ENCODE measurements at regions not wholly inside any gene's neighbourhood (a gene's known extent, or its start where the extent isn't known, plus 50 kb on each side); places are given as distances from the start of the nearest gene placed in this dataset.

DNA sequence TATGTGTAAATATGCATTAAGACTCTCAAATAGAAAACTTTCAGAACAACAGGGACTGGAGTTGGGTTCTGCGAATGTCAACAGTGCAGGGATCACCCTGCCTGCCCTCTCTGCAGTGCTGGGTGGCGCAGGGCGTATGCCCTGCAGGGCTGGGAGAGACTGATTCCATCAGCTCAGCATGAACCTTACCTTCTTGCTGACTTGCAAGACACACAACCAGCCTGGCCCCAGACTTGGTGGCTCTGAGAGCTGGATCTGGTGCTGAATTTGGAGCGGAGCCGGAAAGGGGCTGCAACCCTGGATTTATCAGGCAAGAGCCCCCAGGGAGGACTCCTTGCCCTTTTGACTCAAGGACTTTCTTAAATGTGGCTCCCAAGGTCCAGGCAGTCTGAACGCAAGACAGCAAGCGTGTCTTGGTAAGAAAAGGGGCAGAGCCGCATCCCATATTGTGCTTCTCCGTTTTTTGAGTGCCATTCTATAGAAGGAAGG is 376.0 kb upstream of the IRX2 start:
- DNase-seq (ENCODE audit: low spot score), result no peak
- no peaks in the 10 kb centered on the region for H3K9me3 ChIP-seq
- no peaks in the 10 kb centered on the region for H3K27me3 ChIP-seq (replicated peaks; ENCODE audit: insufficient read depth)
- no peak for ATAC-seq (ENCODE audit: insufficient number of reproducible peaks, low FRiP score, low read depth)
- H3K27ac ChIP-seq, result no peak overlapping the region
- H3K4me3 ChIP-seq, result no peak overlapping the region
- H3K4me1 ChIP-seq (ENCODE audit: control insufficient read depth in 1 of 2, low read depth in 2 of 2), result no peaks in the 10 kb centered on the region
- no peaks in the 10 kb centered on the region for H3K36me3 ChIP-seq
- TF ChIP-seq, protein P1, sequence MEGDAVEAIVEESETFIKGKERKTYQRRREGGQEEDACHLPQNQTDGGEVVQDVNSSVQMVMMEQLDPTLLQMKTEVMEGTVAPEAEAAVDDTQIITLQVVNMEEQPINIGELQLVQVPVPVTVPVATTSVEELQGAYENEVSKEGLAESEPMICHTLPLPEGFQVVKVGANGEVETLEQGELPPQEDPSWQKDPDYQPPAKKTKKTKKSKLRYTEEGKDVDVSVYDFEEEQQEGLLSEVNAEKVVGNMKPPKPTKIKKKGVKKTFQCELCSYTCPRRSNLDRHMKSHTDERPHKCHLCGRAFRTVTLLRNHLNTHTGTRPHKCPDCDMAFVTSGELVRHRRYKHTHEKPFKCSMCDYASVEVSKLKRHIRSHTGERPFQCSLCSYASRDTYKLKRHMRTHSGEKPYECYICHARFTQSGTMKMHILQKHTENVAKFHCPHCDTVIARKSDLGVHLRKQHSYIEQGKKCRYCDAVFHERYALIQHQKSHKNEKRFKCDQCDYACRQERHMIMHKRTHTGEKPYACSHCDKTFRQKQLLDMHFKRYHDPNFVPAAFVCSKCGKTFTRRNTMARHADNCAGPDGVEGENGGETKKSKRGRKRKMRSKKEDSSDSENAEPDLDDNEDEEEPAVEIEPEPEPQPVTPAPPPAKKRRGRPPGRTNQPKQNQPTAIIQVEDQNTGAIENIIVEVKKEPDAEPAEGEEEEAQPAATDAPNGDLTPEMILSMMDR (IDR thresholded peaks at IDR 0.05), result no peak

DNA sequence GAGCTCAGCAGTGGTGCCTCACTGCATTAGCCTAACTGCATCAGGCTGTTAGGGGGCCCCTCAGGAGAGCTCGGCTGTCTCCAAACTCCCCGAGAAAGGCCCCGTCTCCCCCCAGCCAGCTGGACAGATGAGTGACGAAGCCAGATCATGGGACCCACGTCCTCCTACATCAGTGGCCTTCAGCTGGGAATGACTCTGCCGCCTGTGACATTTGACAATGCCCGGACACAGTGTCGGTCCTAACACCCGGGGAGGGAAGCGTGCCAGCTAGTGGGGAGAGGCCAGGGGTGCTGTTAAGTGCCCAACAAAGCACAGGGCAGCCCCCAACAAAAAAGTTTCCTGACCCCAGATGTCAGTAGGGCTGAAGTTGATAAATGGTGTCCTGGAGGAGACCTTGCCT is 375.2 kb upstream of the IRX2 start:
- ATAC-seq (ENCODE audit: insufficient number of reproducible peaks, low FRiP score, low read depth) (no peak), DNase-seq (ENCODE audit: low spot score) (no peak)
- Histone ChIP-seq H3K36me3 (no peaks in the 10 kb centered on the region), H3K27ac (no peak overlapping the region), H3K4me1 (ENCODE audit: control insufficient read depth in 1 of 2, low read depth in 2 of 2) (no peaks in the 10 kb centered on the region), H3K27me3 (replicated peaks; ENCODE audit: insufficient read depth) (no peaks in the 10 kb centered on the region), H3K9me3 (no peaks in the 10 kb centered on the region), H3K4me3 (no peak overlapping the region)
- TF ChIP-seq, protein P1 (IDR thresholded peaks at IDR 0.05), result no peak

DNA sequence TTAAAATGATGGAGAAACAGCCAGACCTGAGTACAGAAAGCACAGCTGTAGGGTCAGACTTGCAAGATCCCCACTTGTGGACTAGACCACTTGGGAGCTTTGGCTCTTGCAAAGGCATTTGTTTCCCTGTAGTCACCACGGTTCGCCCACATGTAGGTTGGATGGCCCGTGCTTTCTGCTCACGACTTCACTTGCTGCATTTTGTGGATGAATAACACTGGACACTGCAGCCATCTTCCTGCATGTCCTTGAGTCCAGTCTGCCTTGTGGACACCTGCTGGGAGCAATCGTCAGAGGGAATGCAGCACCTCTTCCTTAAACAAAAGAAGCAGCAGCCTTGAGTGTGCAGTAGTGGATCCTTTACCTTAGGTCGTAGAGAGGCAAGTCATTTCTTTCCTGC is 372.9 kb upstream of the IRX2 start:
- no peaks in the 10 kb centered on the region for H3K36me3 ChIP-seq
- no peak overlapping the region for H3K4me3 ChIP-seq
- no peaks in the 10 kb centered on the region for H3K4me1 ChIP-seq (ENCODE audit: control insufficient read depth in 1 of 2, low read depth in 2 of 2)
- no peaks in the 10 kb centered on the region for H3K9me3 ChIP-seq
- H3K27ac ChIP-seq, result no peak overlapping the region
- no peaks in the 10 kb centered on the region for H3K27me3 ChIP-seq (replicated peaks; ENCODE audit: insufficient read depth)
- DNase-seq (ENCODE audit: low spot score) (no peak), ATAC-seq (ENCODE audit: insufficient number of reproducible peaks, low FRiP score, low read depth) (no peak)
- TF ChIP-seq, protein P1 (IDR thresholded peaks at IDR 0.05), result no peak

DNA sequence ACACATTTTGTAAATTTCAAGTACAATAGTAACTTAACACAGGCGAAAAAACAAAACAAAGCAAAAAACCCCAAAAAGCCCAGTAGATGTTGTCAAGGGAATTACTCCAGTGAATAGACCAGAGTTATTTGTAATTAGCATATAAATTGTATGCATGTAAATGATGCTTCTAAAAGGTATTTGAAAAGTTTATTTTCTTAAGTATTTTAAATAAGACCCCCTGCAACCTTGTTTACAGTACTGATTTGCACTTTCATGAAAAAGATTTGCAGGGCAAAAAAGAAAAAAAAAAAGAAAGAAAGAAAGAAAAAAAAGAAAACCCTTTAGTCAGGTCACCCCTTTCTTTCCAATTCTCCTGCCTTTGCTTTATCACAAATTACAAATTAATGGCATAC is 372.3 kb upstream of the IRX2 start:
- DNase-seq (ENCODE audit: low spot score) (no peak), ATAC-seq (ENCODE audit: insufficient number of reproducible peaks, low FRiP score, low read depth) (no peak)
- no peaks in the 10 kb centered on the region for H3K27me3 ChIP-seq (replicated peaks; ENCODE audit: insufficient read depth)
- no peaks in the 10 kb centered on the region for H3K36me3 ChIP-seq
- no peak overlapping the region for H3K4me3 ChIP-seq
- no peaks in the 10 kb centered on the region for H3K9me3 ChIP-seq
- no peak overlapping the region for H3K27ac ChIP-seq
- TF ChIP-seq, protein P1 (IDR thresholded peaks at IDR 0.05), result no peak
- no peaks in the 10 kb centered on the region for H3K4me1 ChIP-seq (ENCODE audit: control insufficient read depth in 1 of 2, low read depth in 2 of 2)

DNA sequence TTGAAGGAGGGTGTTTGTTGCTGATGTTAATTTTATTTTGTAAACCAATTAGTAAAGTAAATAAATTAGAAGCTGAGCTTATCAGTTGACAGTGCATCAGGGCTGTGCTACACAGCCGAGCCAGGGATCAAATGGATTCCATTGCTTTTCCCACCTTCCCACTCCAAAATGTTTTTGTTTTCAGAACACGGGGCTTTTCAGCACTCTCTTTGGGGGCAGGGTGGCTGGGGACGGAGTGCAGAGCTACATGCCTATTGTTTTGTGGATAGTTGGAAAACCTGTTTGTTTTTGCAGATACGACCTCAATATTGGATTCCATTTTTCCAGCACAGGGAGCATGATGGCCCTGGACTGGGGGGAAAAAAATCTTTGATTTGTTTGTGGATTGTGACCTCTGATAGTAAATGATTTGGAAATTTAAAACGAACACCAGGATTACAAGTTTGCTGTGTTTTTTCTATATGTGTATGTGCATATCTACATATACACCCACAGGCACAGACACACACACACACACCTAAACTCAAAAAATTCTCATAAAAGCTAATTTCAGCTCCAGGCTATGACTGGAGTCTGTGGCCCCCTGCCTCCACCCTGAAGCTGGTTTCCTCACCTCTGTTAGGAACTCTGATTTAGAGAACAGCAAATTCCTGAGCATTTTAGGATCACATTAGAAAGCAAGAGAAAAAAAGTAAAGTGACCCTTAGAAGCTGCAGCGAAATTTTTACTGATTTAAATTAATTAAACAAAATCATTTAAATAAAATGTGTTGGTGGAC is 371.7 kb upstream of the IRX2 start:
- no peaks in the 10 kb centered on the region for H3K9me3 ChIP-seq
- no peak for DNase-seq (ENCODE audit: low spot score)
- no peaks in the 10 kb centered on the region for H3K4me1 ChIP-seq (ENCODE audit: control insufficient read depth in 1 of 2, low read depth in 2 of 2)
- H3K36me3 ChIP-seq, result no peaks in the 10 kb centered on the region
- H3K27ac ChIP-seq, result no peak overlapping the region
- no peaks in the 10 kb centered on the region for H3K27me3 ChIP-seq (replicated peaks; ENCODE audit: insufficient read depth)
- H3K4me3 ChIP-seq, result no peak overlapping the region
- TF ChIP-seq, protein P1 (IDR thresholded peaks at IDR 0.05), result no peak
- no peak for ATAC-seq (ENCODE audit: insufficient number of reproducible peaks, low FRiP score, low read depth)
